Natural killer cell (primary cell): ENCODE measurements at regions not wholly inside any gene's neighbourhood (a gene's known extent, or its start where the extent isn't known, plus 50 kb on each side); places are given as distances from the start of the nearest gene placed in this dataset.

ENCODE experiments used
- ATAC-seq, 3 donors: fragments of 150-1000 bp in 2 of 3; fragments of 200-7000 bp in 1 of 3; cut with Tn5 transposase; 1 replicate in 1 of 3; 2 replicates in 2 of 3; pipeline ENCODE4 v1.10.0; 2021; ENCODE audit warnings: mild to moderate bottlenecking in 2 of 3, moderate library complexity in 2 of 3
- DNase-seq, 2 donors: peaks; one replicate each; pipeline versions ENCODE4 v3.0.0 to v3.0.0-alpha.2; 2013 to 2021; ENCODE audit warnings: mixed read lengths in 1 of 2
- H3K27ac ChIP-seq: one replicate; pipeline ENCODE4 v1.5.1; 2013; ENCODE audit warnings: mild to moderate bottlenecking, low read length
- H3K27me3 ChIP-seq: one replicate; pipeline ENCODE4 v1.6.1; 2013; ENCODE audit warnings: low read length; ENCODE audit not compliant: control insufficient read depth, insufficient read depth
- H3K36me3 ChIP-seq: one replicate; pipeline ENCODE4 v1.6.1; 2013; ENCODE audit warnings: low read length; ENCODE audit not compliant: control insufficient read depth, insufficient read depth
- H3K4me1 ChIP-seq: one replicate; pipeline ENCODE4 v1.6.1; 2013; ENCODE audit warnings: low read length; ENCODE audit not compliant: control insufficient read depth, insufficient read depth
- H3K4me3 ChIP-seq: one replicate; pipeline ENCODE4 v1.5.1; 2013; ENCODE audit warnings: low read length
- H3K9me3 ChIP-seq: one replicate; pipeline ENCODE4 v1.6.1; 2013; ENCODE audit warnings: low read length; ENCODE audit not compliant: control insufficient read depth, insufficient read depth
- H3K27ac Mint-ChIP-seq, 2 donors: one replicate each; pipeline ENCODE4 v1.8.0; 2022; ENCODE audit warnings: mild to moderate bottlenecking in 2 of 2, mixed read lengths in 2 of 2, moderate library complexity in 1 of 2
- H3K27me3 Mint-ChIP-seq, 2 donors: one replicate each; pipeline ENCODE4 v1.8.0; 2022; ENCODE audit warnings: low read depth in 2 of 2, mixed read lengths in 2 of 2
- H3K36me3 Mint-ChIP-seq: one replicate; pipeline ENCODE4 v1.8.0; 2022; ENCODE audit warnings: mixed read lengths
- H3K4me1 Mint-ChIP-seq, 2 donors: one replicate each; pipeline ENCODE4 v1.8.0; 2022; ENCODE audit warnings: mixed read lengths in 2 of 2
- H3K4me3 Mint-ChIP-seq: one replicate; pipeline ENCODE4 v1.8.0; 2022; ENCODE audit warnings: mild to moderate bottlenecking, moderate library complexity, mixed read lengths
- H3K9me3 Mint-ChIP-seq, 2 donors: one replicate each; pipeline ENCODE4 v1.8.0; 2022; ENCODE audit warnings: mixed read lengths in 2 of 2
- WGBS: methylation state at CpG from one replicate; pipeline ENCODE4 v1.1.7; 2013; ENCODE audit warnings: missing lambda C conversion rate; ENCODE audit not compliant: insufficient coverage; 5-methylcytosine and 5-hydroxymethylcytosine counted together
- intact Hi-C: fragments of 100-400 bp; cut with micrococcal nuclease; formaldehyde crosslinking; loops from one replicate; pipeline ENCODE4 v1.14.2; 2022
- TF ChIP-seq, protein P1 (sequence below): fragments of 200-600 bp; IDR thresholded peaks from one replicate; pipeline ENCODE4 v1.8.0; 2022; ENCODE audit warnings: antibody characterized with exemption

- Histone ChIP-seq H3K27me3 (no peaks in the 10 kb centered on the region), H3K4me3 (no peak overlapping the region), H3K27ac (no peak overlapping the region), H3K9me3 (no peaks in the 10 kb centered on the region), H3K36me3 (no peaks in the 10 kb centered on the region), H3K4me1 (no peaks in the 10 kb centered on the region)
- intact Hi-C loops: no loop called here
- Mint-ChIP-seq H3K4me1 (no peaks in the 10 kb centered on the region), H3K36me3 (no peaks in the 10 kb centered on the region), H3K4me3 (no peak overlapping the region), H3K9me3 (peaks cover 2 to 3% of the 10 kb centered on the region in 2 donors), H3K27me3 (no peaks in the 10 kb centered on the region), H3K27ac (no peak overlapping the region)
- TF ChIP-seq, protein P1, sequence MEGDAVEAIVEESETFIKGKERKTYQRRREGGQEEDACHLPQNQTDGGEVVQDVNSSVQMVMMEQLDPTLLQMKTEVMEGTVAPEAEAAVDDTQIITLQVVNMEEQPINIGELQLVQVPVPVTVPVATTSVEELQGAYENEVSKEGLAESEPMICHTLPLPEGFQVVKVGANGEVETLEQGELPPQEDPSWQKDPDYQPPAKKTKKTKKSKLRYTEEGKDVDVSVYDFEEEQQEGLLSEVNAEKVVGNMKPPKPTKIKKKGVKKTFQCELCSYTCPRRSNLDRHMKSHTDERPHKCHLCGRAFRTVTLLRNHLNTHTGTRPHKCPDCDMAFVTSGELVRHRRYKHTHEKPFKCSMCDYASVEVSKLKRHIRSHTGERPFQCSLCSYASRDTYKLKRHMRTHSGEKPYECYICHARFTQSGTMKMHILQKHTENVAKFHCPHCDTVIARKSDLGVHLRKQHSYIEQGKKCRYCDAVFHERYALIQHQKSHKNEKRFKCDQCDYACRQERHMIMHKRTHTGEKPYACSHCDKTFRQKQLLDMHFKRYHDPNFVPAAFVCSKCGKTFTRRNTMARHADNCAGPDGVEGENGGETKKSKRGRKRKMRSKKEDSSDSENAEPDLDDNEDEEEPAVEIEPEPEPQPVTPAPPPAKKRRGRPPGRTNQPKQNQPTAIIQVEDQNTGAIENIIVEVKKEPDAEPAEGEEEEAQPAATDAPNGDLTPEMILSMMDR: no peak
- ATAC-seq (no peak), DNase-seq (no peak)
- WGBS: 100% methylated on average over 3 of the region's 4 CpGs
Measured at GRCh38 chr20:21936261-21936660, 230.8 kb downstream of the PAX1 start.

DNA sequence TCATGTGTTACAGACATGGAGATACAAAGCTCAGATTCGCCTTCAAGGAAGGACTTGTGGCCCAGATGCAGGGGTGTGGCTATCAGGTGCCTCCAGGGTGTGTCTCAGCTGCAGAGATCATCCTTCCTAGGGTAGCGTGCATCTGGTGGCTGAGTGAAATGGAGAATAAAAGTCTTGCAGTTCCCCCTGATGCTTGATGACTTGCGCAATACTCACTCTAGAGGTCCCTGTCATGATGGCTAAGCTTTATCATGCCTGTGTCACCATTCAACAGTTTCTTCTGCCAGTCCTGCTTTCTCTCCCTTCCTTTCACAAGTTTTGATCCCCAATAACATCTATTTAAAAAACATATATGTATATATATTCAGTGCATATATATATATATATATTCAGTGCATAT, 228.1 kb downstream of the PAX1 start:
- ATAC-seq (no peak), DNase-seq (no peak)
- H3K9me3 ChIP-seq: no peaks in the 10 kb centered on the region
- H3K36me3 ChIP-seq: no peaks in the 10 kb centered on the region
- no peak overlapping the region for H3K27ac ChIP-seq
- H3K27ac Mint-ChIP-seq: no peak overlapping the region
- WGBS: 89% methylated on average over 3 of the region's 3 CpGs
- H3K27me3 Mint-ChIP-seq: no peaks in the 10 kb centered on the region
- no peak overlapping the region for H3K4me3 ChIP-seq
- no peak overlapping the region for H3K4me3 Mint-ChIP-seq
- no peaks in the 10 kb centered on the region for H3K27me3 ChIP-seq
- intact Hi-C loops: no loop called here
- no peaks in the 10 kb centered on the region for H3K4me1 Mint-ChIP-seq
- H3K4me1 ChIP-seq: no peaks in the 10 kb centered on the region
- no peaks in the 10 kb centered on the region for H3K36me3 Mint-ChIP-seq
- TF ChIP-seq, protein P1: no peak
- peaks cover 2 to 6% of the 10 kb centered on the region in 2 donors for H3K9me3 Mint-ChIP-seq

GRCh38 chr20:21921251-21921650, 215.8 kb downstream of the PAX1 start:
- Histone ChIP-seq H3K4me3 (no peak overlapping the region), H3K27ac (no peak overlapping the region), H3K4me1 (no peaks in the 10 kb centered on the region), H3K9me3 (peaks cover 10% of the 10 kb centered on the region), H3K36me3 (no peaks in the 10 kb centered on the region), H3K27me3 (no peaks in the 10 kb centered on the region)
- Mint-ChIP-seq H3K4me1 (no peaks in the 10 kb centered on the region), H3K4me3 (no peak overlapping the region), H3K27me3 (no peaks in the 10 kb centered on the region), H3K27ac (no peak overlapping the region), H3K9me3 (peaks cover 10 to 22% of the 10 kb centered on the region in 2 donors), H3K36me3 (peaks cover 5% of the 10 kb centered on the region)
- intact Hi-C loops: no loop called here
- no peak for ATAC-seq
- DNase-seq: no peak
- TF ChIP-seq, protein P1: no peak
- 49% methylated on average over 5 of the region's 5 CpGs for WGBS

DNA sequence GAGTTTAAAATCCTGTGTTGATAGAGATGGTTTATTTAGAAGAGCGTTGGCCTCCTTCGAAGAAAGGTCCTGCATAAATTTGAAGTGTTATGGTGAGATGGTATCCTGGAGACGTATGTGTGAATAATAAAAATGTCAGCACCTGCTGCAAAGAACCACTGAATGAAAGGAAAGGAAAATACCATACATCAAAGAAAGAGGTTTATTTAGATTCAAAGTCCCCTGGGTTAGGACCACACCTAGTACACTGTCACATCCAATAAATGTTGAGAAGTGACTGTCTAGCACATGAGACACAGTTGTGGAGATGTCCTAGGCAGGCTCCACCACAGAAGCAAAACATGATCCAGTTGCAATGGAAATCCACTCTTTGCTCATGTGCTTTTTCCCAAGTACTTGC, 214.7 kb downstream of the PAX1 start:
- WGBS: 87% methylated on average over 3 of the region's 3 CpGs
- H3K9me3 ChIP-seq: peaks cover 10% of the 10 kb centered on the region
- H3K27me3 Mint-ChIP-seq: no peaks in the 10 kb centered on the region
- H3K4me1 ChIP-seq: no peaks in the 10 kb centered on the region
- no peaks in the 10 kb centered on the region for H3K4me1 Mint-ChIP-seq
- no peak overlapping the region for H3K4me3 Mint-ChIP-seq
- TF ChIP-seq, protein P1: no peak
- no peaks in the 10 kb centered on the region for H3K36me3 ChIP-seq
- H3K27me3 ChIP-seq: no peaks in the 10 kb centered on the region
- DNase-seq (no peak), ATAC-seq (no peak)
- peaks cover 12 to 18% of the 10 kb centered on the region in 2 donors for H3K9me3 Mint-ChIP-seq
- no peaks in the 10 kb centered on the region for H3K36me3 Mint-ChIP-seq
- H3K4me3 ChIP-seq: no peak overlapping the region
- H3K27ac Mint-ChIP-seq: no peak overlapping the region
- no peak overlapping the region for H3K27ac ChIP-seq
- intact Hi-C loops: no loop called here
